SKM-1 treated with dmso at 0.1 percent for 144 hours (cell line): ENCODE measurements at regions not wholly inside any gene's neighbourhood (a gene's known extent, or its start where the extent isn't known, plus 50 kb on each side); places are given as distances from the start of the nearest gene placed in this dataset.
A peak's percentile ranks its signal among the peaks of the same experiment; 100 is the strongest.
"Not testable (repeated sequence)": the region's sequence is repeated elsewhere in the genome, so short reads cannot be mapped to it uniquely, and the experiment has no call there.

Experiments used
- DNase-seq: peaks from one replicate; lab custom pipeline; 2025; ENCODE audit not compliant: unreplicated experiment; lab: John Stamatoyannopoulos, UW

- no peak for DNase-seq
Measured at GRCh38 chr6:84635081-84635761, 129.2 kb downstream of the TBX18 start.

GRCh38 chr6:84633771-84634170, 130.6 kb downstream of the TBX18 start:
- DNase-seq, result no peak

- not testable (repeated sequence) for DNase-seq
Measured at GRCh38 chr6:84626527-84626926, 137.9 kb downstream of the TBX18 start.

DNA sequence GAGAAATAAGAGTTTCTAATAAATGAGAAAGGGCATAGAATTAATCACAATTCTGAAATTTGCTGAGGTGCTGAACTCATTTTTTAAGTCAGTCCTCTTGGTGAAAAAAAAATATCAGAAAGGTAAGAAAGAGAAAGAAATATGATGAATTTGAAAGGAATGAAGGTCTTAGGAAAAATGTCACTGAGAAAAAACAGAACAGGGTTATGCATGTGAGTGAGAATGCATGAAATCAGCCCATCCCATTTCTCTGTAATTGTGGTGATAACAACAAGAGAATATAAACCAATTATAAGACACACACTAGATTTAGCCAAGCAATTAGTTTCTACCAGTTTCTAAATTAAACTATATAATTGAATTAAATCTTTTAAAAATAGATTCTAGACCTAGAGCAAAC, 138.9 kb downstream of the TBX18 start:
- DNase-seq, result no peak

GRCh38 chr6:84623956-84624680, 140.3 kb downstream of the TBX18 start:
- no peak for DNase-seq

- DNase-seq, result no peak
Measured at GRCh38 chr6:84618836-84619235, 145.6 kb downstream of the TBX18 start.

GRCh38 chr6:84618046-84618752, 146.2 kb downstream of the TBX18 start:
- no peak for DNase-seq

DNA sequence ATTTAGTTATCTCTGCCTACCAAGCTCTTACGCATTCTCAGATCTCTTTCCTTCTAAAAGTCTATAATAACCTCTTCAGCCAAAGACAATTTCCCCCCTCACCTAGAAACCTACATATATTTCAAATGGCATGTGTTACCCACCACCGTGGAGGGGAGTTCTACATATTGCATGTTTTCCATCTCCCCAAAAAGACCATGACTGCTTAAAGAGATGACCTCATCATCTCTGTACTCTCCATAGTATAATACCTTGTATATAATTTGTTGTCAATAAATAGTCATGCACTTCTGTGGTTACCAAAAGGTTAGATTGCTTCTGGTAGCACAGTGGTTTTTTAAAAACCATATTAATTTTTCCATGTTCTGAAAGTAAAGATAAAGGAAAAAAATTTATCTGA, 148.4 kb downstream of the TBX18 start:
- DNase-seq, result no peak

GRCh38 chr6:84615113-84615850, 149.1 kb downstream of the TBX18 start:
- no peak for DNase-seq

DNA sequence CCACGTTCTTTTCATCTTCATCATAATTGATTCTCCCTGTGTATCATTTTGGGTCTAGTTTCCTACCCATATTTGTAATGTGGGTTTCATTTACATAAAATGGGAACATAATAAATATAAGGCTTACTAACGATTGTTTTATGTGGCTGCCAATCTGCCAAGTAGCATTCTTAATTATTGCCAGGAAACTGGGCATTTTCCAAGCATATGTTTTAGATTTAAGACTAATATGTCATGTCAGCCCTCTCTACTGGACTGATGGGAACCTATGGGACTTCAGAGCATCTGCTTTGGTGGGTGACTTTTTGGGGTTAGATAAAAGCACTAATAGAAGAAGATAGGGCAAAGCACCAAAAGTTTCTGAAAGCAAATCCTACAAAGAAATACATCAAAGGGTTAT, 157.5 kb downstream of the TBX18 start:
- DNase-seq, result no peak

GRCh38 chr6:84605298-84605697, 159.1 kb downstream of the TBX18 start:
- DNase-seq, result no peak

DNA sequence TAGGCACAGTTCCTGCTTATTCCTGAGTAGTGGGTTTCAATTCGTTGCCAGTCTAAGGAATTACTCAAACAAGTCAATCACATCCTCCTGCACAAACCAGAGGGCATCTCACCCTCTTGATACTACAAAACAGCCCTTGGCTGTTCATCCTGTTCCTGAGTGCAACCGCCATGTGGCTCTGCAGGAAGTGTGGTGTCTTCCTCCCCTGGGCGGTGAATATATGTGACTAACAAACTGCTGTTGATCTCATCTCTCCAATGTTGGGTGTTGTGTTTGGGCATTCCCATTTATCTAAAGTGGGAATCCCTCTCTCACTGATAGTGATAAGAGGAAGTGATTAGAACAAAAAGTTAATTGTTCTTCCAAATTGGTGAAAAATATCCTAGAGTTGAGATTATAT, 163.0 kb downstream of the TBX18 start:
- no peak for DNase-seq

DNA sequence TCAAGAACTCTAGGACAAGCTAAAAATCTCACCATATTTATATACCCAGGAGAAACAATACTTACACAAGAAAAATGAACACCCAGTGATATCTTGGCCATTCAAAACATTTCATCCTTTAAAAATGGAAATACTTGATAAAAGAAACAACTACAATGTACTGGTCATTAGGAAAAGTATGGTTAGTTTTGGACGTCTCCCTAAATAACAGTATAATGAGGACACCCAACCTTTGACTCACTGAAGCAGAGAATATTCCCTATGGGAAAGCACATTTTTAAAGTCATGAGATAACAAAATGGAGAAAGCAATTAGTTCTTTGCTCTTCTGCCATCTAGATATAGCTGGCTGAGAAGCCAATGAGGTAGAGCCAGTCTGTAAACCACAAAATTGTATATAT, 164.4 kb downstream of the TBX18 start:
- DNase-seq, result no peak

- DNase-seq, result no peak
Measured at GRCh38 chr6:84597238-84597875, 167.0 kb downstream of the TBX18 start.

DNA sequence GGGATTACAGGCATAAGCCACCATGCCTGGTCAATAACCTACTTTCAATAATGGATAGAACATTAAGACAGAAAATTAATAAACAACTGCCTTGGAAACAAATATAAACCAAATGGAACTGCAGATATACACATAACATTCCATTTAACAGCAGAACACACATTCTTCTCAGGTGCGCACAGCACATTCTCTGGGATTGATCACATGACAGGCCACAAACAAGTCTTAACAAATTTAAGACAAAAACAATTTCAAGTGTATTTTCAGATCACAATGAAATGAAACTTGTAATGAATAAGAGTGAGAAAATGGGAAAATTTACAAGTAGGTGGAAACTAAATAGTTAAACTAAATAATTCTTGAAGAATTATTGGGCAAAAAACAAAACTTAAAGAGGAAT, 167.9 kb downstream of the TBX18 start:
- no peak for DNase-seq

DNA sequence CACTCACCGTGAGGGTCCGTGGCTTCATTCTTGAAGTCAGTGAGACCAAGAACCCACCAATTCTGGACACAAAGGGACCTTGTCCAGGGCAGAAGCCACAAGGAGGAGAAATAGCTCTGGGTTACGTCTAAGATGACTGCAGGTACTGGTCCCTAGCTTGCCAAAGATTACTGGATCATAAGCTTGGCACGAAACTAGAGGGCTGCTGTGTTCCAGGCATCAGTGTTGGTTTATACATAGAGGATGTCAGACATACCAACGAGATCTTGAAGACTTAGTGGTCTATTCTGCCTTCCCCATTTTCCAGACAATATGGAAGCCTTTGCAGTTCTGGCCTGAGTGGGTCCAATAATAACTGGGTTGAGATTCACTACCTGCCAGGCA, 175.7 kb downstream of the TBX18 start:
- no peak for DNase-seq

DNA sequence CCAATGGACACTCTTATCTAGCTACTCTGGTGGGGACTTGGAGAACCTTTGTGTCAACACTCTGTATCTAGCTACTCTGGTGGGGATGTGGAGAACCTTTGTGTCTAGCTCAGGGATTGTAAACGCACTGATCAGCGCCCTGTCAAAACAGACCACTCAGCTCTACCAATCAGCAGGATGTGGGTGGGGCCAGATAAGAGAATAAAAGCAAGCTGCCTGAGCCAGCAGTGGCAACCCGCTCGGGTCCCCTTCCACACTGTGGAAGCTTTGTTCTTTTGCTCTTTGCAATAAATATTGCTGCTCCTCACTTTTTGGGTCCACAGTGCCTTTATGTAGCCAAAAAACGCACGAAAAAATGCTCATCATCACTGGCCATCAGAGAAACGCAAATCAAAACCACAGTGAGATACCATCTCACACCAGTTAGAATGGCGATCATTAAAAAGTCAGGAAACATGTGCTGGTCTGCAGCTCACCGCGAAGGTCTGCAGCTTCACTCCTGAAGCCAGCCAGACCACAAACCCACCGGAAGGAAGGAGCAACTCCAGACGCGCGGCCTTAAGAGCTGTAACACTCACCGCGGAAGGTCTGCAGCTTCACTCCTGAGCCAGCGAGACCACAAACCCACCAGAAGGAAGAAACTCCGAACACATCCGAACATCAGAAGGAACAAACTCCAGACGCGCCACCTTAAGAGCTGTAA, 176.3 kb downstream of the TBX18 start:
- DNase-seq, result peak; percentile 28

DNA sequence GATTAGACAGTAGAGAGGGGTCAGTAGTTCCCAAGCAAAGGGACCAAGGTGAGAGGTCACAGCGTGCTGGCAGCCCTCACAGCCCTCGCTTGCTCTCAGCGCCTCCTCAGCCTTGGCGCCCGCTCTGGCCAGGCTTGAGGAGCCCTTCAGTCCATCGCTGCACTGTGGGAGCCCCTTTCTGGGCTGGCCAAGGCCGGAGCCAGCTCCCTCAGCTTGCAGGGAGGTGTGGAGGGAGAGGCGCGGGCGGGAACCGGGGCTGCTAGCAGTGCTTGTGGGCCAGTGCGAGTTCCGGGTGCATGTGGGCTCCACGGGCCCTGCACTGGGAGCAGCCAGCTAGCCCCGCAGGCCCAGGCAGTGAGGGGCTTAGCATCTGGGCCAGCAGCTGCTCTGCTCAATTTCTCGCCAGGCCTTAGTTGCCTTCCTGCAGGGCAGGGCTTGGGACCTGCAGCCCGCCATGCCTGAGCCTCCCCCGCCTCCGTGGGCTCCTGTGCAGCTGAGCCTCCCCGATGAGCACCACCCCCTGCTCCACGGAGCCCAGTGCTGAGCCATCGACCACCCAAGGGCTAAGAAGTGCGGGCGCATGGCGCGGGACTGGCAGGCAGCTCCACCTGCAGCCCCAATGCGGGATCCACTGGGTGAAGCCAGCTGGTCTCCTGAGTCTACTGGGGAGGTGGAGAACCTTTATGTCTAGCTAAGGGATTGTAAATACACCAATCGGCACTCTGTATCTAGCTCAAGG, 177.0 kb downstream of the TBX18 start:
- DNase-seq, result not testable (repeated sequence)

DNA sequence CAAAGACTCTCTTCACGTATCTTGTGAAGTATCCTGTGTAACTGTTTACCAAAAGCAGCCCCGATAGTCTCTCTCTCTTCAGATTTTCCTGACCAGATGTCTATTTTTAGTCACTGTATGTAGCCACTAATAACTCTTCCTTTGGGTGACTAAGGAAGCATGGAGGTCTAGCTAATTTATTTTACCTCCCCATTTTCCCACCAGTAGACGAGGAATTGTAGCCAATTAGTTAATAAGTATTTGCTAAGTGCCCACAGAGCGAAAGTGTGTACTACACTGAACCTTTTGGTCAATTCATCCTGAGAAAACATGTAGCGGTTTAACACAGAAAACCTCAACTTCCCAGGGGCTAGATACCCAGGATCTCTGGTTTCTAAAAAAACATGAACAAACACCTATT, 180.6 kb downstream of the TBX18 start:
- no peak for DNase-seq

- DNase-seq, result no peak
Measured at GRCh38 chr6:84582997-84583396, 181.4 kb downstream of the TBX18 start.
